Astrocyte (in vitro differentiated cells and primary cell): ENCODE measurements at regions not wholly inside any gene's neighbourhood (a gene's known extent, or its start where the extent isn't known, plus 50 kb on each side); places are given as distances from the start of the nearest gene placed in this dataset.

Source experiments
- EZH2 ChIP-seq: IDR thresholded peaks from 2 replicates; pipeline ENCODE4 v1.6.1; 2012; ENCODE audit warnings: mild to moderate bottlenecking, low read length, inconsistent platforms; ENCODE audit not compliant: insufficient read depth
- TF ChIP-seq, protein P1 (sequence below): IDR thresholded peaks from 2 replicates; pipeline ENCODE4 v1.5.1; 2011; ENCODE audit warnings: low read depth, mild to moderate bottlenecking, inconsistent platforms, low read length, moderate library complexity; ENCODE audit not compliant: insufficient read depth

DNA sequence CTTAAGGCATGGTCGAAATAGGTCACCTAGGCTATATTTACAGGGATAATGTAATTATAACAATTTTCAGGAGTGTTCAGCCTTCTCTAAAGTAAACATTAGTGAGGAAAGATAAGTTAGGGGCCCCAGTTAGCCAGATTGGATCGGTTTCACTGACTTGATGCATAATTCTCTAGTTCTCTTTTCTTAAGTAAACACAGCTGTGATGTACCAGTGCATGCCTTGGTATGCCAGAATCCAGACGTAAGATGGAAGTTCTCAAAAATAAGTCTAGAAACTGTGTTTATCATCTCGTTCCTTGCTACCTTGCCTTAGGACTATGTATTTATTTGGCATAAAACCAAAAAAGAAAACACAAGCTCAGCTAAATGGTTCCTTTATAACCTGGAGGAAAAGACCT lies 442.2 kb upstream of the CLINT1 start:
- TF ChIP-seq, protein P1, sequence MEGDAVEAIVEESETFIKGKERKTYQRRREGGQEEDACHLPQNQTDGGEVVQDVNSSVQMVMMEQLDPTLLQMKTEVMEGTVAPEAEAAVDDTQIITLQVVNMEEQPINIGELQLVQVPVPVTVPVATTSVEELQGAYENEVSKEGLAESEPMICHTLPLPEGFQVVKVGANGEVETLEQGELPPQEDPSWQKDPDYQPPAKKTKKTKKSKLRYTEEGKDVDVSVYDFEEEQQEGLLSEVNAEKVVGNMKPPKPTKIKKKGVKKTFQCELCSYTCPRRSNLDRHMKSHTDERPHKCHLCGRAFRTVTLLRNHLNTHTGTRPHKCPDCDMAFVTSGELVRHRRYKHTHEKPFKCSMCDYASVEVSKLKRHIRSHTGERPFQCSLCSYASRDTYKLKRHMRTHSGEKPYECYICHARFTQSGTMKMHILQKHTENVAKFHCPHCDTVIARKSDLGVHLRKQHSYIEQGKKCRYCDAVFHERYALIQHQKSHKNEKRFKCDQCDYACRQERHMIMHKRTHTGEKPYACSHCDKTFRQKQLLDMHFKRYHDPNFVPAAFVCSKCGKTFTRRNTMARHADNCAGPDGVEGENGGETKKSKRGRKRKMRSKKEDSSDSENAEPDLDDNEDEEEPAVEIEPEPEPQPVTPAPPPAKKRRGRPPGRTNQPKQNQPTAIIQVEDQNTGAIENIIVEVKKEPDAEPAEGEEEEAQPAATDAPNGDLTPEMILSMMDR = no peak
- no peak for TF ChIP-seq EZH2
